Suprapubic skin (tissue), 4 donors: ENCODE measurements at regions not wholly inside any gene's neighbourhood (a gene's known extent, or its start where the extent isn't known, plus 50 kb on each side); places are given as distances from the start of the nearest gene placed in this dataset.

Source experiments
- DNase-seq, 2 donors: peaks; one replicate each; pipeline ENCODE4 v3.0.0-alpha.2; 2019; ENCODE audit warnings: low spot score in 2 of 2
- H3K27ac ChIP-seq: fragments of 200-600 bp; sonication (generic); one replicate; pipeline ENCODE4 v1.5.1; 2019
- H3K27me3 ChIP-seq: fragments of 200-600 bp; sonication (generic); one replicate; pipeline ENCODE4 v1.5.1; 2019
- H3K36me3 ChIP-seq: fragments of 200-600 bp; sonication (generic); one replicate; pipeline ENCODE4 v1.5.1; 2019
- H3K4me1 ChIP-seq: fragments of 200-600 bp; sonication (generic); one replicate; pipeline ENCODE4 v1.5.1; 2019
- H3K4me3 ChIP-seq: fragments of 200-600 bp; sonication (generic); one replicate; pipeline ENCODE4 v1.5.1; 2019; ENCODE audit warnings: mild to moderate bottlenecking
- H3K9me3 ChIP-seq: fragments of 200-600 bp; sonication (generic); one replicate; pipeline ENCODE4 v1.5.1; 2019
- CTCF ChIP-seq, 2 donors: fragments of 200-600 bp in 1 of 2; fragments of 450-650 bp in 1 of 2; sonication (generic) in 1 of 2; IDR thresholded peaks; one replicate each; pipeline ENCODE4 v1.5.1; 2016 to 2019; ENCODE audit warnings: antibody characterized with exemption in 2 of 2, mild to moderate bottlenecking in 1 of 2, moderate library complexity in 1 of 2
- EP300 ChIP-seq: sonication (generic); formaldehyde crosslinking; IDR thresholded peaks from one replicate; pipeline ENCODE4 v1.6.1; 2017; ENCODE audit warnings: antibody characterized with exemption
- POLR2A ChIP-seq, 2 donors: fragments of 450-650 bp; IDR thresholded peaks; one replicate each; pipeline ENCODE4 v1.6.1; 2017; ENCODE audit warnings: antibody characterized with exemption in 2 of 2, mild to moderate bottlenecking in 2 of 2, moderate library complexity in 2 of 2
- POLR2AphosphoS5 ChIP-seq, 3 donors: sonication (generic); formaldehyde crosslinking; IDR thresholded peaks; one replicate each; pipeline ENCODE4 v1.6.1; 2017; ENCODE audit warnings: antibody characterized with exemption in 3 of 3
- WGBS: methylation state at CpG from one replicate; pipeline ENCODE4 v1.1.5; 2018; 5-methylcytosine and 5-hydroxymethylcytosine counted together

GRCh38 chr7:47693216-47693615 lies 111.3 kb upstream of the TNS3 start:
- 58% methylated on average over 4 of the region's 4 CpGs for WGBS

GRCh38 chr7:47691988-47692387 lies 110.1 kb upstream of the TNS3 start:
- Histone ChIP-seq H3K9me3 (no peaks in the 10 kb centered on the region), H3K4me1 (peaks cover 16% of the 10 kb centered on the region), H3K27me3 (no peaks in the 10 kb centered on the region), H3K36me3 (no peaks in the 10 kb centered on the region), H3K4me3 (no peak overlapping the region), H3K27ac (peak overlapping the region; percentile 58)
- TF ChIP-seq EP300 (no peak), POLR2A (IDR thresholded peaks at IDR 0.05) (no peak), CTCF (IDR thresholded peaks at IDR 0.05) (no peak)
- no peak for DNase-seq

More at GRCh38 chr7:47693216-47693615, 111.3 kb upstream of the TNS3 start:
- no peak for TF ChIP-seq POLR2A (IDR thresholded peaks at IDR 0.05)
- TF ChIP-seq CTCF (IDR thresholded peaks at IDR 0.05) = no peak
- no peak for TF ChIP-seq EP300
- no peak for TF ChIP-seq POLR2AphosphoS5 (IDR thresholded peaks at IDR 0.05)
- Histone ChIP-seq H3K9me3 (no peaks in the 10 kb centered on the region), H3K4me3 (no peak overlapping the region), H3K36me3 (no peaks in the 10 kb centered on the region), H3K27me3 (no peaks in the 10 kb centered on the region), H3K27ac (peak overlapping the region; percentile 58), H3K4me1 (peaks cover 16% of the 10 kb centered on the region)
- DNase-seq = no peak

- DNase-seq = peak in 1 of 2 donors; percentile 18
- WGBS = 46% methylated on average over 3 of the region's 3 CpGs
- H3K4me3 ChIP-seq = no peak overlapping the region
- H3K4me1 ChIP-seq = peaks cover 16% of the 10 kb centered on the region
- H3K27ac ChIP-seq = peak overlapping the region; percentile 60
- H3K27me3 ChIP-seq = no peaks in the 10 kb centered on the region
- TF ChIP-seq POLR2A (IDR thresholded peaks at IDR 0.05) = no peak
- TF ChIP-seq POLR2AphosphoS5 (IDR thresholded peaks at IDR 0.05) = peak in 1 of 3 donors; percentile 51
- no peak for TF ChIP-seq CTCF (IDR thresholded peaks at IDR 0.05)
- no peak for TF ChIP-seq EP300
- no peaks in the 10 kb centered on the region for H3K9me3 ChIP-seq
- no peaks in the 10 kb centered on the region for H3K36me3 ChIP-seq
Measured at GRCh38 chr7:47690902-47691558, 109.1 kb upstream of the TNS3 start.

GRCh38 chr7:47689558-47689957 lies 107.6 kb upstream of the TNS3 start:
- Histone ChIP-seq H3K36me3 (no peaks in the 10 kb centered on the region), H3K4me1 (peaks cover 16% of the 10 kb centered on the region), H3K27me3 (no peaks in the 10 kb centered on the region), H3K9me3 (no peaks in the 10 kb centered on the region), H3K27ac (no peak overlapping the region), H3K4me3 (no peak overlapping the region)
- no peak for TF ChIP-seq POLR2AphosphoS5 (IDR thresholded peaks at IDR 0.05)
- TF ChIP-seq POLR2A (IDR thresholded peaks at IDR 0.05) = no peak
- no peak for TF ChIP-seq CTCF (IDR thresholded peaks at IDR 0.05)
- TF ChIP-seq EP300 = no peak
- DNase-seq = no peak
- WGBS = 73% methylated on average over 4 of the region's 4 CpGs

GRCh38 chr7:47688311-47689100 lies 106.6 kb upstream of the TNS3 start:
- TF ChIP-seq POLR2AphosphoS5 (IDR thresholded peaks at IDR 0.05) = no peak
- TF ChIP-seq CTCF (IDR thresholded peaks at IDR 0.05) = no peak
- no peak for TF ChIP-seq POLR2A (IDR thresholded peaks at IDR 0.05)
- no peak for TF ChIP-seq EP300
- H3K27ac ChIP-seq = no peak overlapping the region
- H3K9me3 ChIP-seq = no peaks in the 10 kb centered on the region
- peaks cover 16% of the 10 kb centered on the region for H3K4me1 ChIP-seq
- 92% methylated on average over 15 of the region's 15 CpGs for WGBS
- no peak overlapping the region for H3K4me3 ChIP-seq
- H3K36me3 ChIP-seq = no peaks in the 10 kb centered on the region
- H3K27me3 ChIP-seq = no peaks in the 10 kb centered on the region
- peak in 1 of 2 donors; percentile 44 for DNase-seq
